Esophagus squamous epithelium (tissue), 5 donors: ENCODE measurements at regions not wholly inside any gene's neighbourhood (a gene's known extent, or its start where the extent isn't known, plus 50 kb on each side); places are given as distances from the start of the nearest gene placed in this dataset.

ENCODE experiments used
- DNase-seq: peaks from one replicate; lab custom pipeline; 2025; lab: John Stamatoyannopoulos, UW
- H3K27ac ChIP-seq, 4 donors: fragments of 200-600 bp; sonication (generic); one replicate each; pipeline ENCODE4 v1.5.1; 2016 to 2019; ENCODE audit warnings: mild to moderate bottlenecking in 1 of 4
- H3K27me3 ChIP-seq, 4 donors: fragments of 200-600 bp; sonication (generic); 1 replicate in 3 of 4; 2 replicates in 1 of 4; pipeline versions ENCODE4 v1.5.1 to v1.6.0; 2017 to 2021; ENCODE audit warnings: antibody characterized with exemption in 1 of 4
- H3K36me3 ChIP-seq, 3 donors: fragments of 200-600 bp; sonication (generic); one replicate each; pipeline ENCODE4 v1.5.1; 2016 to 2019
- H3K4me1 ChIP-seq, 3 donors: fragments of 200-600 bp; sonication (generic); one replicate each; pipeline ENCODE4 v1.5.1; 2017 to 2019
- H3K4me3 ChIP-seq, 4 donors: fragments of 200-600 bp; sonication (generic); 1 replicate in 3 of 4; 2 replicates in 1 of 4; pipeline ENCODE4 v1.5.1; 2016 to 2019; ENCODE audit warnings: mild to moderate bottlenecking in 2 of 4, moderate library complexity in 1 of 4
- H3K9me3 ChIP-seq, 3 donors: fragments of 200-600 bp; sonication (generic); one replicate each; pipeline ENCODE4 v1.5.1; 2016 to 2019
- POLR2A ChIP-seq, 4 donors: fragments of 450-650 bp; IDR thresholded peaks; one replicate each; pipeline ENCODE4 v1.6.1; 2017; ENCODE audit warnings: antibody characterized with exemption in 4 of 4, mild to moderate bottlenecking in 4 of 4, moderate library complexity in 3 of 4
- WGBS, 2 donors: methylation state at CpG; one replicate each; pipeline ENCODE4 v1.1.5; 2018; 5-methylcytosine and 5-hydroxymethylcytosine counted together
- intact Hi-C: fragments of 100-400 bp; cut with DNase I; formaldehyde crosslinking; loops from one replicate; pipeline ENCODE4 v1.15.0; 2022
- TF ChIP-seq, protein P1 (sequence below), 6 experiments: fragments of 450-650 bp in 4 of 6; fragments of 200-600 bp in 2 of 6; sonication (generic) in 2 of 6; IDR thresholded peaks; one replicate each; pipeline ENCODE4 v1.5.1; 2016 to 2019; ENCODE audit warnings: antibody characterized with exemption in 6 of 6, mild to moderate bottlenecking in 4 of 6, moderate library complexity in 4 of 6
- donor health status: DM: yes; HTN: yes; CAD: no.

DNA sequence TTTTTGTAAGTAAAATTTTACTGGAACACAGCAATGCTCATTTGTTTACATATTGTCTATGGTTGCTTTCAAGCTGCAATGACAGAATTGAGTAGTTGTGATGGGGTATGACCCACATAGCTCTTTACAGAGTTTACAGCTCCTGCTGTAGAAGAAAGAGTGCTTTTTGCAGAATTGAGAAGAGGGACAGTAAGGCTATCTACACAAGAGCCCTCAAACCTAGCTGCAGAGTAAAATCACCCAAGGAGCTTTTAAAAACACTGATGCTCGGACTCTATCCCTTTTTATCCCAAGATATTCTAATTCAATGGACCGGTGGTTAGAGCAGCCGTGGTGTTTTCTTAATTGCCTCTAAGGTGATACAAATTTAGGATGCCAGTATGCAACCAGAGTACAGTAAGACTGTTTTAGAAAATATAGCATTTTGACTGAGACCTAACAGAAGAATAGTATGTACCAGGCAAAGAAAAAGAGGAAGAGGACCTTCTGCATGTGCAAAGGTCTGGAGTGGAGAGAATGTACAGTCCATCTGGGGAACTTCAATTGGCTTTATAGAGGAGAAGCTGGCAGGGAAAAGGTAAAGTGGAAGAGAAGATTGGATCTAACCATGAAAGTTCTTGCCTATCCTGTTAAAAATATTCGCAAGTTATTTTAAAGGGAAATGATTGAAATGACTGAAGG, 663.6 kb upstream of the CPEB2 start:
- no peaks in the 10 kb centered on the region for H3K9me3 ChIP-seq
- intact Hi-C loops = no loop called here
- no peaks in the 10 kb centered on the region for H3K4me1 ChIP-seq
- H3K27ac ChIP-seq = no peak overlapping the region
- no peaks in the 10 kb centered on the region for H3K36me3 ChIP-seq
- peaks cover 0 to 3% (median 0%) of the 10 kb centered on the region in 4 donors for H3K27me3 ChIP-seq
- TF ChIP-seq, protein P1, sequence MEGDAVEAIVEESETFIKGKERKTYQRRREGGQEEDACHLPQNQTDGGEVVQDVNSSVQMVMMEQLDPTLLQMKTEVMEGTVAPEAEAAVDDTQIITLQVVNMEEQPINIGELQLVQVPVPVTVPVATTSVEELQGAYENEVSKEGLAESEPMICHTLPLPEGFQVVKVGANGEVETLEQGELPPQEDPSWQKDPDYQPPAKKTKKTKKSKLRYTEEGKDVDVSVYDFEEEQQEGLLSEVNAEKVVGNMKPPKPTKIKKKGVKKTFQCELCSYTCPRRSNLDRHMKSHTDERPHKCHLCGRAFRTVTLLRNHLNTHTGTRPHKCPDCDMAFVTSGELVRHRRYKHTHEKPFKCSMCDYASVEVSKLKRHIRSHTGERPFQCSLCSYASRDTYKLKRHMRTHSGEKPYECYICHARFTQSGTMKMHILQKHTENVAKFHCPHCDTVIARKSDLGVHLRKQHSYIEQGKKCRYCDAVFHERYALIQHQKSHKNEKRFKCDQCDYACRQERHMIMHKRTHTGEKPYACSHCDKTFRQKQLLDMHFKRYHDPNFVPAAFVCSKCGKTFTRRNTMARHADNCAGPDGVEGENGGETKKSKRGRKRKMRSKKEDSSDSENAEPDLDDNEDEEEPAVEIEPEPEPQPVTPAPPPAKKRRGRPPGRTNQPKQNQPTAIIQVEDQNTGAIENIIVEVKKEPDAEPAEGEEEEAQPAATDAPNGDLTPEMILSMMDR (IDR thresholded peaks at IDR 0.05) = no peak
- no peak for TF ChIP-seq POLR2A (IDR thresholded peaks at IDR 0.05)
- H3K4me3 ChIP-seq = no peak overlapping the region
- WGBS, 2 donors = 74 to 82% methylated on average over 4 of the region's 4 CpGs
- DNase-seq = no peak

DNA sequence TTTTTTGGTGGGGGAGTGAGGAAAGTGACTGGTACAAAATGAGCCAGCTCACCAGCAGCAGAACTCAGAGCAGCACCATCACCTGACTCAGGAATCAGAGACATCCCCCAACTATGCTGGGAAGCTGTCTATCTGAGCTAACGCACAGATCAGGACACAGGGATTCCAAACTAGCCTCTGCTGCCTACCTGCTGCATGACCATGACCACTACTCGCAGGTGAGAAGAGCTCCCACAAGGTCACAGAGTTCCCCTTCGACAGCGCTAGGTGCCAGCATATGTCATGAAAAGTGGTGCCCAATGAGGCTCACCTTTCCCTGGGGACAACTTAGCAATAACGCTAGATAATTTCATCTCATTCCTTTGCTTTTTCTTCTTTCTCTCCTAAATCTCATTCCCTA, 662.6 kb upstream of the CPEB2 start:
- peaks cover 0 to 3% (median 0%) of the 10 kb centered on the region in 4 donors for H3K27me3 ChIP-seq
- H3K4me3 ChIP-seq = no peak overlapping the region
- TF ChIP-seq, protein P1 (IDR thresholded peaks at IDR 0.05) = no peak
- no peak for TF ChIP-seq POLR2A (IDR thresholded peaks at IDR 0.05)
- H3K4me1 ChIP-seq = no peaks in the 10 kb centered on the region
- intact Hi-C loops = no loop called here
- no peak for DNase-seq
- no peaks in the 10 kb centered on the region for H3K9me3 ChIP-seq
- no peaks in the 10 kb centered on the region for H3K36me3 ChIP-seq
- H3K27ac ChIP-seq = no peak overlapping the region
- WGBS, 2 donors = 81 to 86% methylated on average over 3 to 5 of the region's 5 CpGs

DNA sequence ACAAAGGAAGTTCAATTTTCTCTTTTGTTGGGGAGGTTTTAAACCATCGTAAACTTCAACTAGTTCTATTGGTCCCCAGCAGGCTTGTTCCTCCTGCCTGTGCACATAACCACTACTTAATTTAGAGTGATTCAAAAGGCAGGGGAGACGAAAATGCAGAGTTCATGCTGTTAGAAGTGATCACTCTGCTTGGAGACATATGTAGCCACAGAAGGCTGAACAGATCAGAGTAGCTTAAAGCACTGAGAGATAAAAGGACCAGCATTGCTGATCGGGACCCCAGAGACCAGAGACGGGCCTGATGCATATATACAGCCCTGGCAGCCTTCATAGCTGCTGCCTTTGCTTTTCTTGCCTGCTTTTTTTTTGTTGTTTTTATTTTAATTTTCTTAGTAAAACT, 662.0 kb upstream of the CPEB2 start:
- Histone ChIP-seq H3K4me3 (no peak overlapping the region), H3K27ac (no peak overlapping the region), H3K4me1 (no peaks in the 10 kb centered on the region), H3K9me3 (no peaks in the 10 kb centered on the region), H3K36me3 (no peaks in the 10 kb centered on the region), H3K27me3 (peaks cover 0 to 3% (median 0%) of the 10 kb centered on the region in 4 donors)
- no peak for DNase-seq
- intact Hi-C loops = no loop called here
- 50 to 55% methylated on average over 4 of the region's 4 CpGs for WGBS, 2 donors
- no peak for TF ChIP-seq POLR2A (IDR thresholded peaks at IDR 0.05)
- TF ChIP-seq, protein P1 (IDR thresholded peaks at IDR 0.05) = no peak

DNA sequence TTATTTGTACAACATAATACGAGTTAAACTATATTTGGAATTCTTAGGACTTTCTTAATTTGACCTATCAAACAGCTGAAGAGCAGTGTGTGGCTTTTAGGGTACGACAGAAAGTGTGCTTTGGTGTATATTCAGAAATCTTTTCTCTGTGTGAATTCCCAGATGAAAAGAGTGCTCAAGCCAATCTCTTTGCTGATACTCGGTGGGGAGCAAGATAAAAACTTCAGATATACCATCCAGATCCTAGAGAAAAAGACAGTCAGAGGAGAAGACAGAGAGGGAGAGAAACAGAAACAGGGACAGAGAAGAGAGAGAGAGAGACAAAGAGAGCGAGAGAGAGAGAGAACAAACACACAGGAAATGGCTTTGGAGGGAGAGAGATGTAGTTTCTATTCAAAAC, 658.3 kb upstream of the CPEB2 start:
- intact Hi-C loops = no loop called here
- WGBS, 2 donors = 58 to 60% methylated on average over 4 of the region's 4 CpGs

DNA sequence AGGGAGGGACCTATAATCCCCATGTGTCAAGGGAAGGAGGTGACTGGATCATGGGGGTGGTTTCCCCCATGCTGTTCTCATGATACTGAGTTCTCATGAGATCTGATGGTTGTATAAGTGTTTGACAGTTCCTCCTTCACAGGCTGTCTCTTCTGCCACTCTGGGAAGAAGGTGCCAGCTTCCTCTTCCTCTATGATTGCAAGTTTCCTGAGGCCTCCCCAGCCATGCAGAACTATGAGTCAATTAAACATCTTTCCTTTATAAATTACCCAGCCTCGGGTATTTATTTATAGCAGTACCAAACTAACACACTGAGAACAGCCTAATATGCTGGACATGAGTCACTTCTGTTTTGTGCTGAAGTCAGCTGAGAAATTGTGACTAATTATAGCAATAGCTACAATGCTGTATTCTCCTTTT, 656.9 kb upstream of the CPEB2 start:
- H3K27me3 ChIP-seq = no peaks in the 10 kb centered on the region
- no peak overlapping the region for H3K4me3 ChIP-seq
- H3K4me1 ChIP-seq = no peaks in the 10 kb centered on the region
- no peaks in the 10 kb centered on the region for H3K9me3 ChIP-seq
- 6 to 11% methylated on average over 1 of the region's 1 CpG for WGBS, 2 donors
- TF ChIP-seq, protein P1 (IDR thresholded peaks at IDR 0.05) = no peak
- no peak for TF ChIP-seq POLR2A (IDR thresholded peaks at IDR 0.05)
- H3K36me3 ChIP-seq = no peaks in the 10 kb centered on the region
- intact Hi-C loops = no loop called here
- DNase-seq = no peak
- no peak overlapping the region for H3K27ac ChIP-seq

More for the DNA sequence above, 658.3 kb upstream of the CPEB2 start:
- no peak for DNase-seq
- Histone ChIP-seq H3K4me1 (no peaks in the 10 kb centered on the region), H3K27ac (no peak overlapping the region), H3K9me3 (no peaks in the 10 kb centered on the region), H3K4me3 (no peak overlapping the region), H3K27me3 (peaks cover 0 to 3% (median 0%) of the 10 kb centered on the region in 4 donors), H3K36me3 (no peaks in the 10 kb centered on the region)
- TF ChIP-seq, protein P1 (IDR thresholded peaks at IDR 0.05) = no peak
- no peak for TF ChIP-seq POLR2A (IDR thresholded peaks at IDR 0.05)
